ENCODE measurements at regions not wholly inside any gene's neighbourhood (a gene's known extent, or its start where the extent isn't known, plus 50 kb on each side); places are given as distances from the start of the nearest gene placed in this dataset.
A peak's percentile ranks its signal among the peaks of the same experiment; 100 is the strongest.
"Not testable (repeated sequence)": the region's sequence is repeated elsewhere in the genome, so short reads cannot be mapped to it uniquely, and the experiment has no call there.

GRCh38 chr5:4572311-4573100, 567.6 kb upstream of the ADAMTS16 start:
- in situ Hi-C loops (cut with HindIII; ENCODE audit: low pct_unique_long_range_greater_than_20kb, low sequenced_read_pairs), result no loop called here
- DNase-seq (ENCODE audit: low read depth, low spot score), result no peak

- no peak for DNase-seq (ENCODE audit: low read depth, low spot score)
- in situ Hi-C loops (cut with HindIII; ENCODE audit: low pct_unique_long_range_greater_than_20kb, low sequenced_read_pairs), result no loop called here
Measured at GRCh38 chr5:4575608-4576007, 564.5 kb upstream of the ADAMTS16 start.

GRCh38 chr5:4576161-4576748, 563.9 kb upstream of the ADAMTS16 start:
- in situ Hi-C loops (cut with HindIII; ENCODE audit: low pct_unique_long_range_greater_than_20kb, low sequenced_read_pairs), result no loop called here
- DNase-seq (ENCODE audit: low read depth, low spot score), result no peak

- in situ Hi-C loops (cut with HindIII; ENCODE audit: low pct_unique_long_range_greater_than_20kb, low sequenced_read_pairs), result no loop called here
- peak; percentile 19 for DNase-seq (ENCODE audit: low read depth, low spot score)
Measured at GRCh38 chr5:4576908-4577307, 563.2 kb upstream of the ADAMTS16 start.

DNA sequence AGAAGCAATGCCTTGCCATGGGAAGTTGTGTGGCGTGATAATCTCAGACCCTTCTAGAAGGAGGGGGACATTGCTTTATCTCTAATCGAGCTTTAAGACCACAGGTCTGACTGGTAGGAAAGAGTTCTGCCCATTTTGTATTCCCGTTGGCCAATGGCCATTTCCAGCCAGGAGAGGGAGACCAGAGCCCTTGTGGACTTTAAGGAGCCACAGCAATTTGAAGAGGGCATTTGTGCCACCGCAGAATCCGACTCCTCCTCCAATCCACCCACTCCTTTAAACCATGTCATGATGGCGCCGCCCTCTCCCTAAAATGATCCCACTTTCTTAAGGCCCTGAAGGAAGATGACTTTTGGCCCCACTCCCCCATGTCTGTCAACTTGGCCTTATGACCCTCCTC, 560.5 kb upstream of the ADAMTS16 start:
- in situ Hi-C loops (cut with HindIII; ENCODE audit: low pct_unique_long_range_greater_than_20kb, low sequenced_read_pairs), result no loop called here
- peak; percentile 23 for DNase-seq (ENCODE audit: low read depth, low spot score)

DNA sequence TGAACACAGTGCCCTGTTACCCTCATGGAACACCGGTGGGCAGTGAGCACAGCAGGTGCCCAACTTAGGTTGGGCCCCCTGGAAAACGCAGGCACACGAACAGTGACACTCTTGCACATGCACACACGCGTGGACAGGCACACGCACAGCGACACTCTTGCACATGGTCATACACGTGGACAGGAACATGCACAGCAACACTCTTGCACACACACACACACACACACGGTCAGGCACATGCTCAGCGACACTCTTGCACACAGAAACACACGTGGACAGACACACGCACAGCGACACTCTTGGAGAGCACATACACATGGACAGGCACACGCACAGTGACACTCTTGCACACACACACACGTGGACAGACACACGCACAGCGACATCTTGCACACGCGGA, 559.4 kb upstream of the ADAMTS16 start:
- in situ Hi-C loops (cut with HindIII; ENCODE audit: low pct_unique_long_range_greater_than_20kb, low sequenced_read_pairs), result no loop called here
- no peak for DNase-seq (ENCODE audit: low read depth, low spot score)

- no peak for DNase-seq (ENCODE audit: low read depth, low spot score)
- in situ Hi-C loops (cut with HindIII; ENCODE audit: low pct_unique_long_range_greater_than_20kb, low sequenced_read_pairs), result no loop called here
Measured at GRCh38 chr5:4581289-4581688, 558.8 kb upstream of the ADAMTS16 start.

DNA sequence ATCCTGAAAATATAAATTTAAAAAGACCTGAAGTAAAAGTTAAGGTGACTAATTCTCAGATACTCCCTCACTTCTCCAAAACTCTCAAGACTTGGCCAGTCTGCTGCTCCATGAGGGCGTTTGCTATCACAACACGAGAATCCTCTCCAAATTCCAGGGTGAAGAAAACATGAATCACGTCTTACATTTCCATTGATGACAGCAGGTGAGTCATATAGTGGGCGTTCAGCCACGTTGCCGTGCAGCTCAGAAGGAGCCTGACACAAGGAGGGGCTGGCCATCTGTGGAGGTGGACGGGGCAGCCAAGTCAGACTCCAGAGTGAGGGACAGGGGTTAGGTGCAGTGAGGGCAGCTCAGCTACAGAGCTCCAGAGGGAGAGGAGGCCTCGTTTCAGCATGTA, 555.1 kb upstream of the ADAMTS16 start:
- in situ Hi-C loops (cut with HindIII; ENCODE audit: low pct_unique_long_range_greater_than_20kb, low sequenced_read_pairs), result no loop called here
- DNase-seq (ENCODE audit: low read depth, low spot score), result no peak

- no peak for DNase-seq (ENCODE audit: low read depth, low spot score)
- in situ Hi-C loops (cut with HindIII; ENCODE audit: low pct_unique_long_range_greater_than_20kb, low sequenced_read_pairs), result no loop called here
Measured at GRCh38 chr5:4613440-4613839, 526.7 kb upstream of the ADAMTS16 start.

- no peak for DNase-seq (ENCODE audit: low read depth, low spot score)
Measured at GRCh38 chr5:4614088-4614487, 526.0 kb upstream of the ADAMTS16 start.

DNA sequence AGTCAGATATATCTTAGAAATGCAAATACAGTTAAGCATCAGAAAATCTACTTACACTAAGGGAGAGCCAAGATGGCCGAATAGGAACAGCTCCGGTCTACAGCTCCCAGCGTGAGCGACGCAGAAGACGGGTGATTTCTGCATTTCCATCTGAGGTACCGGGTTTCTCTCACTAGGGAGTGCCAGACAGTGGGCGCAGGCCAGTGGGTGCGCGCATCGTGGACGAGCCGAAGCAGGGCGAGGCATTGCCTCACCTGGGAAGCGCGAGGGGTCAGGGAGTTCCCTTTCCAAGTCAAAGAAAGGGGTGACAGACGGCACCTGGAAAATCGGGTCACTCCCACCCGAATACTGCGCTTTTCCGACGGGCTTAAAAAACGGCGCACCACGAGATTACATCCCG, 524.8 kb upstream of the ADAMTS16 start:
- in situ Hi-C loops (cut with HindIII; ENCODE audit: low pct_unique_long_range_greater_than_20kb, low sequenced_read_pairs); DNase-seq (ENCODE audit: low read depth, low spot score): not testable (repeated sequence)

More at GRCh38 chr5:4614088-4614487, 526.0 kb upstream of the ADAMTS16 start:
- in situ Hi-C loops (cut with HindIII; ENCODE audit: low pct_unique_long_range_greater_than_20kb, low sequenced_read_pairs), result no loop called here

GRCh38 chr5:4625206-4625896, 514.8 kb upstream of the ADAMTS16 start:
- DNase-seq (ENCODE audit: low read depth, low spot score), result no peak

DNA sequence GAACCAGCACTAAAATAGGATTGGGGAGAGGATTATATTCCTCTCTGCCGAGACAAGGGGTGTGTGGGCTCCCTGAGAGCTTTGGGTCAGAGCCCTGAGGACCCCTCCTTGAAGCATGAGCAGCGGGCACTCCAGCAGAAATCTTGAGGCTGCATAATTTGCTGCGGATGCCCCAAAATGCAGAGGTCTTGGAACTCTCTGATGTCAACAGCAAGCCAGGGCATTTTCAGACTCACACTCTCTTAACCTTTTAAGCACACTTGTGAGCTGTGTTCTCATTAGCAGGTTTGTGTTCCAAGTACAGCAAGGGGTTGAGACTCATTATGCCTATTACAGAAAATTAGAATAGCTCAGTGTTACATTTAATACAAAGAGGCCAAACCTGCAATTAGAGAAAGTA, 513.0 kb upstream of the ADAMTS16 start:
- in situ Hi-C loops (cut with HindIII; ENCODE audit: low pct_unique_long_range_greater_than_20kb, low sequenced_read_pairs), result no loop called here
- DNase-seq (ENCODE audit: low read depth, low spot score), result no peak

More at GRCh38 chr5:4625206-4625896, 514.8 kb upstream of the ADAMTS16 start:
- in situ Hi-C loops (cut with HindIII; ENCODE audit: low pct_unique_long_range_greater_than_20kb, low sequenced_read_pairs), result no loop called here

- in situ Hi-C loops (cut with HindIII; ENCODE audit: low pct_unique_long_range_greater_than_20kb, low sequenced_read_pairs), result no loop called here
- DNase-seq (ENCODE audit: low read depth, low spot score), result no peak
Measured at GRCh38 chr5:4627929-4628328, 512.2 kb upstream of the ADAMTS16 start.

DNA sequence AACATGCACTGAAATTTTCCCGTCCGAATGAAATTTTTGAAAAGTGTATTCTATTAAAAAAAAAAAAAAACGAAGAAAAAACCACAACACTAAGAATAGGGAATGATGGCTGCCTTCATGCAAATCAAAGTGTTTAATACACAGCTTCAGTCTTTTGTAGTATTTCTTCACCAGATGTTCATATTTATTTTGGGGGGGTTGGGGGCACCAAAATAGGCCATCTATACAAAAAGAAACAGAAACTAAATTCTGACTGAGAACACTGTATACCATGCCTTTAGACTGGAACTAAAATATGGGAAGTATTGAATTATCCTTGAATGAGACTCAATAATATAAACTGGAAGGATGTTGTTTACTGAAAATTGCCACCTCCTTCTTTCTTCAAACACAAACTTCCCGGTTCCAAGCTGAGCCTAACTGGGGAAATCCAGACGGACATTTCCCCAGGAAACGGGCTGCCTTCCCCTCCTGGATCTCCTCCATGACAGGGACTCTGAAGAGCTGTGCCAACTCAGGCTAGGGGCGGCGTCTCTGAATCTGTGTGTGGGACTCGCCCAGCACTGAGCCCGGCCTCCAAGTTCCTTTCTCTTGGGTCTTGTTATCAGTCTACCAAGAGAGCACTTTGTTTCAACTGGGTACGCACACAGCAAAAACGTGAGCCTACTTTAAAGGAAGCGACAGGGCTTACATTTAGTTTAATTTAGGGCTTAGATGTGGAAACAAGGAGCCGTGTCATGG, 511.3 kb upstream of the ADAMTS16 start:
- DNase-seq (ENCODE audit: low read depth, low spot score), result no peak
- in situ Hi-C loops (cut with HindIII; ENCODE audit: low pct_unique_long_range_greater_than_20kb, low sequenced_read_pairs), result no loop called here

DNA sequence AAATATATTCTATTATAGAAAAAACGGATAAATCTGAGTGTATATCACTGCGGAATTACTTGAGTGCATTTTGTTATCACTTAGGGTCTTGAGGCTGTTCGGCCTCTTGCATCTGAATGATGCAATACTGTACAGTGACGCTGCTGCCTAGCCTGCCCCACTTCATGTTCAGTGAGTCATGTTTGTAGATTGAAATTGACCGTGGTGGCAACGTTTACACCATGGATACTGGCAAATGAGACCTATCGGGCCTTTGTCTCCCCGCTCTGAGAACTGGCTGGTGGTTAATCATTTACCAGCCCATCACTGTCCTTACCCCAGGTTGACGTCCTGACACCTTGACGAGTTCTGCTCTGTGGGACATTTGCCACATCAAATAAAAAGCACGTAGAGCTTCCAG, 510.1 kb upstream of the ADAMTS16 start:
- DNase-seq (ENCODE audit: low read depth, low spot score), result no peak
- in situ Hi-C loops (cut with HindIII; ENCODE audit: low pct_unique_long_range_greater_than_20kb, low sequenced_read_pairs), result no loop called here

GRCh38 chr5:4634342-4634741, 505.8 kb upstream of the ADAMTS16 start:
- DNase-seq (ENCODE audit: low read depth, low spot score), result no peak
- in situ Hi-C loops (cut with HindIII; ENCODE audit: low pct_unique_long_range_greater_than_20kb, low sequenced_read_pairs), result no loop called here

DNA sequence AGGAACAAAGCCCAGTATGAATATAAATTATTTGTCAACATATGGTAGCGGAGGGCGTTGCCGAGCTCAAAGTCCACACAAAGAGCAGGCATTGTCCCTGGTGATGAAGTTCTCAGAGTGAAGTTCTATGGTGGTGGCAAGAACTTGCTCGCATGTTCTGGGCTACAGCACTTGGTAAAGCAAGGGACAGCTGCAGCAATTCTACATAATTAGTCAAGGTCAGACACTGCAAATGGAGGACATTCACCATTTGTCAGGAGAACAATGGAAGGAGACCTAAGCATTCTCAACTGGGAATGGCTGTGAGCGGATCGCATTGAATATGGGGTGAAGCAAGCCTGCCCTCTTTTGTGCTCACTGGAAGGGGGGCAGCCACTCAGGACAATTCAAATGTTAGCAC, 503.8 kb upstream of the ADAMTS16 start:
- no peak for DNase-seq (ENCODE audit: low read depth, low spot score)
- in situ Hi-C loops (cut with HindIII; ENCODE audit: low pct_unique_long_range_greater_than_20kb, low sequenced_read_pairs), result no loop called here

Measured in SK-MEL-5 (cell line).